GM12865 (cell line): ENCODE measurements at regions not wholly inside any gene's neighbourhood (a gene's known extent, or its start where the extent isn't known, plus 50 kb on each side); places are given as distances from the start of the nearest gene placed in this dataset.

Experiments used
- DNase-seq: peaks from one replicate; pipeline ENCODE4 v3.0.0; 2010; ENCODE audit warnings: low read depth
- H3K4me3 ChIP-seq: 2 replicates; pipeline ENCODE4 v1.5.1; 2011; ENCODE audit warnings: mild to moderate bottlenecking, low read depth, low read length, control low read depth
- TF ChIP-seq, protein P1 (sequence below): IDR thresholded peaks from 2 replicates; pipeline ENCODE4 v1.5.1; 2011; ENCODE audit warnings: low read length, control low read depth, low read depth, inconsistent platforms; ENCODE audit not compliant: insufficient read depth; ENCODE audit errors: missing control alignments

DNA sequence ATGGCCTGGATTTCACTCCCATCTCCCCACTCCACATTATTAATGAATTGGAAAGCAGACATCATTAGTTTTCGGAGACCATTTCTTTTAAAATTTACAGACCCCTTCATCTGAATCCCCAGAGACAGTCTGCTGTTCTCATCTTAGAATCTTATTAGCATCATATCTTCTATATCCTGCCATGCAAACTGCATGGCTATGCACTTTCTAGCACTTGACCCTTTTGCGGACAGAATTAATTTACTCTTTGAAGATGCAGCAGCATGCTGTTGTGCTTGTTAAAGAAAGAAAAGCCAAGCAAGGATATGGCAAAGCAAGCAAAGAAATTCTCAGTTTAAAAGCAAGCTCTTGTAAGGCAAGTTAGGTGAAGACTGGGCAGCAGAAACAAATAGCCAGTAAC lies 201.2 kb upstream of the PMFBP1 start:
- H3K4me3 ChIP-seq = no peak overlapping the region
- no peak for DNase-seq
- TF ChIP-seq, protein P1, sequence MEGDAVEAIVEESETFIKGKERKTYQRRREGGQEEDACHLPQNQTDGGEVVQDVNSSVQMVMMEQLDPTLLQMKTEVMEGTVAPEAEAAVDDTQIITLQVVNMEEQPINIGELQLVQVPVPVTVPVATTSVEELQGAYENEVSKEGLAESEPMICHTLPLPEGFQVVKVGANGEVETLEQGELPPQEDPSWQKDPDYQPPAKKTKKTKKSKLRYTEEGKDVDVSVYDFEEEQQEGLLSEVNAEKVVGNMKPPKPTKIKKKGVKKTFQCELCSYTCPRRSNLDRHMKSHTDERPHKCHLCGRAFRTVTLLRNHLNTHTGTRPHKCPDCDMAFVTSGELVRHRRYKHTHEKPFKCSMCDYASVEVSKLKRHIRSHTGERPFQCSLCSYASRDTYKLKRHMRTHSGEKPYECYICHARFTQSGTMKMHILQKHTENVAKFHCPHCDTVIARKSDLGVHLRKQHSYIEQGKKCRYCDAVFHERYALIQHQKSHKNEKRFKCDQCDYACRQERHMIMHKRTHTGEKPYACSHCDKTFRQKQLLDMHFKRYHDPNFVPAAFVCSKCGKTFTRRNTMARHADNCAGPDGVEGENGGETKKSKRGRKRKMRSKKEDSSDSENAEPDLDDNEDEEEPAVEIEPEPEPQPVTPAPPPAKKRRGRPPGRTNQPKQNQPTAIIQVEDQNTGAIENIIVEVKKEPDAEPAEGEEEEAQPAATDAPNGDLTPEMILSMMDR = no peak

GRCh38 chr16:72372087-72373045 lies 200.4 kb upstream of the PMFBP1 start:
- TF ChIP-seq, protein P1 = no peak
- no peak for DNase-seq
- H3K4me3 ChIP-seq = no peak overlapping the region

DNA sequence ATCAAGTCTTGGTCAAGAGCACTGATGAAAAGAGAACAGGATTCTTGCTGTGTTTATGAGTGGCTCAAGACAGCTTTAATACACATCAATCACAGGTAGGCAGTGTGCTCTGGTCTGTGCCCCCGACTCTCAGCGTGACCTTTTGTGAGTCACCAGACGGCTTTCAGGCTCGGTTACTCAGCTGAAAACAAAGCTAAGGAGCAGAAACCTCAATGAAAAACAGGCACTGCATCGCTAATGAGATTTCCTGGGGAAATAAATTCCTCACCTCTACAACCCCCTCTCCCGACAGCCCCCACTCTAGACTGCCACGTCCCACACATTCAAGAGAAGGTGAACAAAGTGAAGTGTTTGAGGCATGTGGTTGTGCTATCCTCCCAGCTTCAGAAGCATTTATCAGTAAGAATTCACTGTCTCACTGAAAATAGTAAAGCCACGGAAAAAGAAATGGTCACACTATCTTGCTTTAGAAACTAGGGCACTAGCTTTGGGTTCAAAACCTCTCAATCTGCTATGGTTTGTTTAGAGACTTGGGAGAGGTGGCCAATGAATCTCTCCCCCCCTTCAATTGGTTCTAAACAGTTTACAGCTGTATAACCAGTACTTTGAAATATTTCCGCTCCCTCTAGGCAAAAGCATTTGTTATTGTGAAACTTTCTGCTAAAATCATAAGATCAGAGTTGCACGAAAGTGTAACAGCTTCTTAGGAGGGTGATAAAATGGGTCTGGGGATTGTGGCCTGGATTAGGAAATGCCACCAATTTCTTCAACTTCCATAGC lies 199.5 kb upstream of the PMFBP1 start:
- TF ChIP-seq, protein P1 = no peak
- no peak for DNase-seq
- H3K4me3 ChIP-seq = no peak overlapping the region

GRCh38 chr16:72369274-72369673 lies 197.3 kb upstream of the PMFBP1 start:
- no peak for DNase-seq
- H3K4me3 ChIP-seq = no peak overlapping the region
- TF ChIP-seq, protein P1 = no peak

DNA sequence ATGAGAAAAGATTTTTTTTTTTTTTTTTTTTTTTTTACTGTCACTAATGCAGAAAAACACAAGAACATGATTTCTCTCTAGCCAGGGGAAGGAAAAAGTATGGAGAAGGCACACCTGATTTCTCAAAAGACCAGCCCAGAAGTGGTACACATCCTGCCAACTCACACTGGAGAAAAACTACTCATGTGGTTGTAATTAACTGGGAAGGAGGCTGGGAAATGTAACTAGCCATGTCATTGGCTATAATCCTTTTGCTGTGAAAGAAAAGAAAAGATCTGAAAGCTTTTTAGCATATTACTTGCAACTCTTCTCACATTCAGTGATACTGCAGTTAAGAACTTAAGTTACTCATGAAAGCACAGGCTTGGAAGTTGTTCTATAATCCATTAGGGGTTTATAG lies 195.9 kb upstream of the PMFBP1 start:
- TF ChIP-seq, protein P1 = no peak
- no peak for DNase-seq
- H3K4me3 ChIP-seq = no peak overlapping the region

DNA sequence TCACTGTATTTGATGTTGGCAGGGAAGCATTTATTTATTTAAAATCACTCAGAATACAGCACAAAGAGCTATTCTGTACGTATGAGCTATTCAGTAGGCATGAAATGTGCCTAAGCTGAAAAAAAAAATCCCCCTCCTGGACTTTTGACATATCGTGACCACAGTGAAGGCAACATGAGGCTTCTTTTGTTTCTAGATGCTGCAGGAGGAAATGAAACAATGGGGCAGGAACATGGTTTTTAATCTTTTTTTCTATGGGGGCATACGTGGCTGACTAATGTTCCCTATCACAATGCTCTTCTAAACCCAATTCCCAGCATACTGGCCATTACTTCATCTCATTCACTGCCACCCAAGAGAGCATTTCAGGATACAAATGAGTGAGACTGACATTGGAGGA lies 191.0 kb upstream of the PMFBP1 start:
- no peak overlapping the region for H3K4me3 ChIP-seq
- peak; percentile 2 for DNase-seq
- TF ChIP-seq, protein P1 = no peak
